ENCODE measurements at regions not wholly inside any gene's neighbourhood (a gene's known extent, or its start where the extent isn't known, plus 50 kb on each side); places are given as distances from the start of the nearest gene placed in this dataset.
A peak's percentile ranks its signal among the peaks of the same experiment; 100 is the strongest.

DNA sequence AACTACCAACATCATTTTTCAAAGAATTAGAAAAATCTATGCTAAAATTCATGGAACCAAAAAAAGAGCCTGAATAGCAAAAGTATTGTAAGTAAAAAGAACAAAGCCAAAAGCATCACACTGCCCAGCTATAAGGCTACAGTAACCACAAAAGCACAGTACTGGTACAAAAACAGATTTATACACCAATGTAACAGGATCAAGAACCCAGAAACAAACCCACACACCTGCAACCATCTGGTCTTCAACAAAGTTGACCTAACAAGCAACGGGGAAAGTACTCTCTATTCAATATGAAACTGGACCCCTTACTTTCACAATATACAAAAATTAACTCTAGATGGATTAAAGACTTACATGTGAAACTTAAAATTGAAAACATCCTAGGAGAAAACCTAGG lies 94.2 kb upstream of the TARS1 start:
- H3K4me1 Mint-ChIP-seq = no peaks in the 10 kb centered on the region
- WGBS (ENCODE audit: insufficient coverage) = 54% methylated on average over 1 of the region's 1 CpG
- DNase-seq (no peak), ATAC-seq (no peak)
- H3K27me3 Mint-ChIP-seq (ENCODE audit: low read depth in 2 of 2) = peaks cover 0 to 3% of the 10 kb centered on the region in 2 donors
- H3K36me3 Mint-ChIP-seq = no peaks in the 10 kb centered on the region
- no peaks in the 10 kb centered on the region for H3K36me3 ChIP-seq (ENCODE audit: control insufficient read depth, insufficient read depth, low read length)
- H3K27ac ChIP-seq (ENCODE audit: low read length) = no peak overlapping the region
- no peaks in the 10 kb centered on the region for H3K9me3 ChIP-seq (ENCODE audit: control insufficient read depth, insufficient read depth, low read length)
- H3K9me3 Mint-ChIP-seq = peaks cover 0 to 2% of the 10 kb centered on the region in 2 donors
- intact Hi-C loops (cut with micrococcal nuclease) = no loop called here
- H3K4me3 Mint-ChIP-seq = no peak overlapping the region
- H3K4me3 ChIP-seq (ENCODE audit: low read length) = no peak overlapping the region
- TF ChIP-seq CTCF (IDR thresholded peaks at IDR 0.05) = no peak
- H3K4me1 ChIP-seq (ENCODE audit: control insufficient read depth, insufficient read depth, low read length) = no peaks in the 10 kb centered on the region
- H3K27ac Mint-ChIP-seq = no peak overlapping the region
- H3K27me3 ChIP-seq (ENCODE audit: control insufficient read depth, insufficient read depth, low read length) = no peaks in the 10 kb centered on the region

DNA sequence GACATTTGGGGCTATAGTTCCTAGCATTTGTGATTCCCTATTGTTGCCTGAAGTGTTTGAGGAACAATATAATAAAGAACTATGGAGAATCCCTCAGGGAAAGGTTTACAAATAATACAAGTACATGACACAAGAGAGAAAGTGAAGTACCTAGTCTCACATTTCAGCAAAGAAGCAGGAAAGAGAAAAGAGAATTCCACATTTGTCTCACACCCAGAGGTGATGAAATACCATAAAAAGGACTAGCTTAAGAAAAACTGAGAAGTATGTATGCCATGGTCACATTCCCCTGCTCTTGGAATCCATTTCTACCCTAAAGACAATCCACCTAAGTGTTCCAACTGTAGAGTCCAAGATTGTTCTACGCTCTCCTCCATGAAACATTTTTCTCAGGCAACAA lies 79.0 kb upstream of the TARS1 start:
- peaks cover 12 to 14% of the 10 kb centered on the region in 2 donors for H3K4me1 Mint-ChIP-seq
- intact Hi-C loops (cut with micrococcal nuclease) = no loop called here
- no peaks in the 10 kb centered on the region for H3K27me3 Mint-ChIP-seq (ENCODE audit: low read depth in 2 of 2)
- no peaks in the 10 kb centered on the region for H3K4me1 ChIP-seq (ENCODE audit: control insufficient read depth, insufficient read depth, low read length)
- H3K9me3 ChIP-seq (ENCODE audit: control insufficient read depth, insufficient read depth, low read length) = no peaks in the 10 kb centered on the region
- no peaks in the 10 kb centered on the region for H3K27me3 ChIP-seq (ENCODE audit: control insufficient read depth, insufficient read depth, low read length)
- no peak overlapping the region for H3K27ac Mint-ChIP-seq
- no peak overlapping the region for H3K4me3 Mint-ChIP-seq
- TF ChIP-seq CTCF (IDR thresholded peaks at IDR 0.05) = no peak
- no CpG with 5 or more reads among the region's 1 CpG for WGBS (ENCODE audit: insufficient coverage)
- no peaks in the 10 kb centered on the region for H3K36me3 ChIP-seq (ENCODE audit: control insufficient read depth, insufficient read depth, low read length)
- no peak overlapping the region for H3K4me3 ChIP-seq (ENCODE audit: low read length)
- no peak for ATAC-seq
- DNase-seq = no peak
- no peaks in the 10 kb centered on the region for H3K9me3 Mint-ChIP-seq
- no peaks in the 10 kb centered on the region for H3K36me3 Mint-ChIP-seq
- no peak overlapping the region for H3K27ac ChIP-seq (ENCODE audit: low read length)

- ATAC-seq = no peak
- 63% methylated on average over 4 of the region's 4 CpGs for WGBS (ENCODE audit: insufficient coverage)
- Mint-ChIP-seq H3K9me3 (no peaks in the 10 kb centered on the region), H3K27ac (peak overlapping the region in 1 of 2 donors; percentile 18), H3K36me3 (no peaks in the 10 kb centered on the region), H3K27me3 (ENCODE audit: low read depth in 2 of 2) (no peaks in the 10 kb centered on the region), H3K4me1 (peaks cover 14 to 17% of the 10 kb centered on the region in 2 donors), H3K4me3 (no peak overlapping the region)
- no peak for DNase-seq
- no peak for TF ChIP-seq CTCF (IDR thresholded peaks at IDR 0.05)
- H3K4me3 ChIP-seq (ENCODE audit: low read length) = no peak overlapping the region
- H3K9me3 ChIP-seq (ENCODE audit: control insufficient read depth, insufficient read depth, low read length) = no peaks in the 10 kb centered on the region
- no peaks in the 10 kb centered on the region for H3K4me1 ChIP-seq (ENCODE audit: control insufficient read depth, insufficient read depth, low read length)
- intact Hi-C loops (cut with micrococcal nuclease) = no loop called here
- H3K27ac ChIP-seq (ENCODE audit: low read length) = no peak overlapping the region
- H3K36me3 ChIP-seq (ENCODE audit: control insufficient read depth, insufficient read depth, low read length) = no peaks in the 10 kb centered on the region
- no peaks in the 10 kb centered on the region for H3K27me3 ChIP-seq (ENCODE audit: control insufficient read depth, insufficient read depth, low read length)
These were observed 77.8 kb upstream of the TARS1 start for GRCh38 chr5:33362915-33363314.

- DNase-seq (no peak), ATAC-seq (no peak)
- no peak for TF ChIP-seq CTCF (IDR thresholded peaks at IDR 0.05)
- Mint-ChIP-seq H3K9me3 (no peaks in the 10 kb centered on the region), H3K4me1 (peaks cover 14 to 17% of the 10 kb centered on the region in 2 donors), H3K36me3 (no peaks in the 10 kb centered on the region), H3K27me3 (ENCODE audit: low read depth in 2 of 2) (no peaks in the 10 kb centered on the region), H3K4me3 (no peak overlapping the region), H3K27ac (peak overlapping the region in 1 of 2 donors; percentile 58)
- intact Hi-C loops (cut with micrococcal nuclease) = no loop called here
- Histone ChIP-seq H3K27me3 (ENCODE audit: control insufficient read depth, insufficient read depth, low read length) (no peaks in the 10 kb centered on the region), H3K9me3 (ENCODE audit: control insufficient read depth, insufficient read depth, low read length) (no peaks in the 10 kb centered on the region), H3K36me3 (ENCODE audit: control insufficient read depth, insufficient read depth, low read length) (no peaks in the 10 kb centered on the region), H3K4me3 (ENCODE audit: low read length) (no peak overlapping the region), H3K4me1 (ENCODE audit: control insufficient read depth, insufficient read depth, low read length) (no peaks in the 10 kb centered on the region), H3K27ac (ENCODE audit: low read length) (no peak overlapping the region)
- WGBS (ENCODE audit: insufficient coverage) = 95% methylated on average over 3 of the region's 3 CpGs
These were observed 77.2 kb upstream of the TARS1 start for GRCh38 chr5:33363537-33363936.

All from natural killer cell (primary cell).